HK-2 (cell line): ENCODE measurements at regions not wholly inside any gene's neighbourhood (a gene's known extent, or its start where the extent isn't known, plus 50 kb on each side); places are given as distances from the start of the nearest gene placed in this dataset.

Experiments used
- DNase-seq: peaks from one replicate; pipeline ENCODE4 v3.0.0-alpha.2; 2018; ENCODE audit not compliant: unreplicated experiment

GRCh38 chr2:146241023-146241422 lies 1603.8 kb upstream of the ACVR2A start:
- no peak for DNase-seq

- no peak for DNase-seq
Observed at GRCh38 chr2:146240391-146240790, 1604.4 kb upstream of the ACVR2A start.

GRCh38 chr2:146239392-146240135 lies 1605.3 kb upstream of the ACVR2A start:
- no peak for DNase-seq

DNA sequence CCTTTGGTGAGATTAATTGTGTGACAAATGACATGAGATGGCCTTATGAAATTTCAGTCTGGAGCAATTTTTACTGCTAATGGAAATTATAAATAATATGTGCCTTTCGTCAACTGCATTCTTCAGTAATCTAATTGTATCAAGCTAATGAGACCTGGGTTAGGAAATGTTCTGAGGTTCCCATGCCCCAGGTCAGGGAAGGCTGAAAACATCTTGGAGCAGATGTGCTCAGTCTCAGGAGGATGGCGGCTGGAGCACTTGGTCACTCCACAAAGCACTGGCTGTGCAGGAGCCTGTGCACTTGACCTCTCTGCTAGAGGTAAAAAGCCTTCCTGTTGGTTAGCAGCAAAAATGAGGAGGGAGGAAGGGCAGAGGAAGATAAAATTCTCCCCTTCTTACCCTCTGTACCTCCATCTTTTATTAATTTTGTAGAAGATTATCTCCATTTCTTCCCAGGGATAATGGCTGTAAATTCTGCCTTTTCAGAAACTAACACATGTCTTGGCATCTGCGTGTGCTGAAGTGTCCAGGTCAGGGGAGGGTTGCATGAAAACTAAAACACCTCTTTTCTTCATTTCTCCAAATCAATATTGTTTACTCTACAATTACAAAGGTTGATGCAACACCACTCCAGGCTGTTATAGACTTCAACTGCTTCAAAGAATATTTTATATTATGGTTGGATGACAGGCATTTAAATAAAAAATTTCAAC lies 1606.4 kb upstream of the ACVR2A start:
- DNase-seq, result no peak

DNA sequence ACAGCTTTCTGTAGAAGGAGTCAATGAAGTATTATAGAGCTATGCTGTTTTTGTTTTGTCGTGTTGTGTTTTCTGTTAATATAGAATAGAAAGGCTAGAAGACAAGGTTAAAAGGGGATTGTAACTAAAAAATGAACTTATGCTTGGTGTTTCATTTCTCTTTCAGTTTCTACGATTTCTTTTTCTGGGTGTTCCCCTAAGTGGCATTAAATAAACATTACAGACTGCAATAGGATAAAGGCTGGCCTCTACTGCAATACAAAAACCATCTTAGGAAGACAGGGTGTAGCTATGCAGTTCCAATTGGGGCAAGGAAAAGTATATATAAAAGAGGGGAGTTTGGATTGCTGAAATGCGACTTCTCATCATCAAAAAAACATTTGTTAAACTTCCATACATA lies 1609.7 kb upstream of the ACVR2A start:
- DNase-seq, result no peak

GRCh38 chr2:146229508-146230155 lies 1615.2 kb upstream of the ACVR2A start:
- no peak for DNase-seq

GRCh38 chr2:146228466-146229058 lies 1616.3 kb upstream of the ACVR2A start:
- no peak for DNase-seq

DNA sequence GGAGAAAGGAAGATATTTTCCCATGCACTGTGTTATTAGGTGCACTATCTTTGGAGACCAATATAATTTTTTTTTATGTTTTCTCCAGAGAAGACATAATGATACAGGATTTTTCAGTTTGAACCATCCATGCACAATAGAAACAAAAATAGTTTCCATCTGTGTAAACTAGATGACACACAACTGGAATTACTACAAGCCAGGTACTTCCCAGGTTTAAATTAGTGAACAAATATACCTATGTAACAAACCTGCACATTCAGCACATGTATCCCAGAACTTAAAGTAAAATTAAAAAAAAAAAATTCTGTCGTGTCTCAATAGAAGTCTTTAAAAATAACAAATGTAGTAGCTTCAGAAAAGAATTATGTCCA lies 1616.8 kb upstream of the ACVR2A start:
- no peak for DNase-seq

DNA sequence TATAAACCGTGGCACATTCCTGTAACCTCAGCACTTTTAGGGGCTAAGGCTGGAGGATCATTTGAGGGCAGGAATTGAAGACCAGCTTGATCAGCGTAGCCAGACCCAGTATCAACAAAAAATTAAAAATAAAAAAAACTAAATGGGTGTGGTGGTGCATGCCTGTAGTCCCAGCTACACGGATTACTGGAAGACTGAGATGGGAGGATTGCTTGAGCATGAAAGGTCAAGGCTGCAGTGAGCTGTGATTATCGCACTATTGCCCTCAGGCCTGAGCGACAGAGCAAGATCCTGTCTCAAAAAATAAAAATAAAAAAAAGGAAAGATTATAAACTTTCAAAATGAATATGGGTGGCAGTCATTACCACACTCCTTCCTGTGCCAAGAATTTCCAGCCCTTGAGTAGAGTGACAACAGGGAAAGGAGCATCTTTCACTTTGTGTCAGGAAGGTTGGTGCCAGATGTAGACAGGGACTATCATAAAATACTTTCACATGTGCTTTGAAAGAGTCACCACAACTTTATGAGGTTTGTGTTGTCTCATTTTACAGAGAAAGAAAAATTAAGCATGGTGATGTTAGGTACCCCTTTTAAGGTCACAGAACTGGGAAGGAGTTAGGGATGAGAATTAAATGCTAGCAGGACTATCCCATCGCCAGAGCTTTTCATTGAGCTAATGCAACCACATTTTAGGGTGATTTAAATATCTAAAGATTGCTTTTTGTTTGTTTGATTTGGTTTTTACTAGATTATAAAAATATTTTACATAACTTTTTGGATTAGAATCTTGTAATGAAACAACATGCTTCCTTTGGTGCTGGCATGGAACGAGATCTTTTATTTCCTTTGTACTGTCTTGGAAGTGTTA lies 1617.4 kb upstream of the ACVR2A start:
- DNase-seq, result no peak

GRCh38 chr2:146226077-146226476 lies 1618.8 kb upstream of the ACVR2A start:
- DNase-seq, result no peak

- no peak for DNase-seq
Observed at GRCh38 chr2:146221826-146222225, 1623.0 kb upstream of the ACVR2A start.

GRCh38 chr2:146220957-146221356 lies 1623.9 kb upstream of the ACVR2A start:
- no peak for DNase-seq

DNA sequence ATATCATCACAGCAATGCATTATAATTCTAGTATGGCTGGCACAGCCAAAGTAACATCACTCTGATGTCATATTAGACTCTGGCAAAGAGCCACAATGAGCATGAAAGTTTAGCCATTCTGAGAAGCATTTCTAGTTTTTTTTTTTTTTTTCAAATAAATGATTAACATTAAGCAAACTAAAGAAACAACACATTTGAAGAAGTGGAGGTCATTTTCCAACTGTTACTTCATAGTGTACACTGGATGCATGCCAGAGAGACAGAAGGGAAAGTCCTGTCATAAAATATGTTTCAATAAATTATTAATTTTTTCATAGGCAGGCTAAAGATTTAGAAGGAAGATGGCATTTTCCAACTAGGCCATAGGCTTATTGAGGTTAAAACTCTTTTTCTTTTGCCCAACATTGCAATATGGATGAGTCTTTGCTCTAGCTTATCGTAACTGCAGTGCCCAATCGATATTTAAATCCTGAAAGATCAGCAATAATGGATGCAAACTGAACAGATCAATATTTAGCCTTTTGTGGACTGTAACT lies 1630.4 kb upstream of the ACVR2A start:
- no peak for DNase-seq

DNA sequence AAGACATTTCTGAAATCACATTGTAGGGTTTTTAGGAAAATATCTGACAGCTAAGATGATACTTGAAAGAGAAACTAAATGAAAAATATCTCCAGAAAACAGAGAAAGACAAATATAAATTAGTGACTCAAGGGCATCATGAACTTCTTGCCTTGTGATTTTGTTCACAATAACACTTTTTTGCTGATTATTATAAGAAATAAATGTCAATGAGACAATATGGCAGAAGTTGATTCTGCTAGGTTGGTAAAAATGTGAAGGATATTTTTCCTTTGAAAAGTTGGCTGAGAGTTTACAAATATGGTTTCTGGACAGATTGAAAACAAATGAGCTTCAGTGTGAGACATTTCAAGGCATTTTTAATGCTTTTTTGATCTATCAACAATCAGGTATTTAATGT lies 1631.2 kb upstream of the ACVR2A start:
- no peak for DNase-seq

GRCh38 chr2:146212602-146213001 lies 1632.2 kb upstream of the ACVR2A start:
- DNase-seq, result no peak

GRCh38 chr2:146209842-146210275 lies 1635.0 kb upstream of the ACVR2A start:
- no peak for DNase-seq

DNA sequence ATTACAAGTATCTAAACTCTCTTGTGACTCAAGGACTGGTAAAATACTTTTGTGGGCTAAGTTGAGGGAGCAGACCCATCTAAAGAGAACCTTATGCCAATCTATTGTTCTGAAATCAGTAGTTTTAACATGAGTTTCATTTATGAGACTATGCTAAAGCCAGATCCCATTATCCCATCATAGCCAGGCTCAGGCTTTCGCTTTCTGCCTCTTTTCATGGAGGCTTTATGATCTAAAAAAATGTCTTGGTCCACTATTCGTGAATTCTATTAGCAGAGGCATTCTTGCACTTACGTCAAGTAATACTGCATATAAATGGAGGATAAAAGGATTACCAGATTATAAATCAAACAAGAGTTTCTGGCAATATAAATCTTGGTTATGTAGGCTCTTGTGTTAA lies 1636.9 kb upstream of the ACVR2A start:
- no peak for DNase-seq

GRCh38 chr2:146207417-146207816 lies 1637.4 kb upstream of the ACVR2A start:
- DNase-seq, result no peak

- DNase-seq, result no peak
Observed at GRCh38 chr2:146203064-146203624, 1641.7 kb upstream of the ACVR2A start.

GRCh38 chr2:146193619-146194018 lies 1651.2 kb upstream of the ACVR2A start:
- DNase-seq, result no peak

GRCh38 chr2:146189541-146189940 lies 1655.3 kb upstream of the ACVR2A start:
- DNase-seq, result no peak
